ENCODE measurements at regions not wholly inside any gene's neighbourhood (a gene's known extent, or its start where the extent isn't known, plus 50 kb on each side); places are given as distances from the start of the nearest gene placed in this dataset.

DNA sequence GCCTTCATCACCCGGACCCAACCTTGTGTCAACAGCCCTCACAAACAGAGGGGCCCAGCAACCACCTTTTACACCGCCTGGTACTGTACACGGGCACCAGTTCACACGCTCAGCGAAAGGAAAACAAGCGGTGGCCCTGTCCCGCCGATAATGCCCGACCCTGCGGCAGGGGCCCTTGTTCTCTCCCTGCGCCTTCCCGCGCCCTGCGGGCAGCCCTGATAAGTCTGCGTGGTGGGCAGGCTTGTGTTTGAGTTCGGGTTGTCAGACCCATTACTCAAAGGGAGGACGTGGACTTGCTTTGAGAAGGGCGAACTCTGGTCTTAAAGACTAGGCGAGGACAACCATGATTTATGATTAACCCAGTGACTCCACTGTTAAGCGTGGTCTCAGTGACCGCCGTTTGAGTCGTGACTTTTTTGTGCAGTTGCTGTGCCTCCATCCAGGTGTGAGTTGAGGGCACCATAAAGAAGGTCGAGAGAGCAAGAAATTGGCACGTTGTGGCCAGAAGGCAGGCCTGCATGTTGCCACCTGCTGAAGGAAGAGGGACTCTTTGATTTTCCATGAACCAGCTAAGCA, 167.4 kb upstream of the GATA6 start (continued):
- TF ChIP-seq ZNF790 (CRISPR knock-in tag; IDR thresholded peaks at IDR 0.05; ENCODE audit: borderline replicate concordance) (no peak), HIVEP1 (CRISPR knock-in tag; IDR thresholded peaks at IDR 0.05) (peak; percentile 80), SALL2 (CRISPR knock-in tag; IDR thresholded peaks at IDR 0.05) (peak; percentile 71; the same call in 1 of the 2 replicates), ZEB1 (IDR thresholded peaks at IDR 0.05; ENCODE audit: insufficient replicate concordance, low read depth) (peak; percentile 56), WIZ (CRISPR knock-in tag; IDR thresholded peaks at IDR 0.05) (0 out of 2 replicates have a peak, but pooled peaks have one; percentile 23), SIX1 (CRISPR knock-in tag; IDR thresholded peaks at IDR 0.05; ENCODE audit: borderline replicate concordance) (no peak), SP5 (CRISPR knock-in tag; IDR thresholded peaks at IDR 0.05; ENCODE audit: borderline replicate concordance, low read depth) (0 out of 2 replicates have a peak, but pooled peaks have one; percentile 18), REXO4 (CRISPR knock-in tag; IDR thresholded peaks at IDR 0.05; ENCODE audit: borderline replicate concordance) (peak; percentile 17; the same call in 1 of the 2 replicates), MAF1 (CRISPR knock-in tag; IDR thresholded peaks at IDR 0.05; ENCODE audit: borderline replicate concordance) (0 out of 2 replicates have a peak, but pooled peaks have one; percentile 35), ZNF761 (CRISPR knock-in tag; conservative IDR thresholded peaks at IDR 0.05) (no peak), ASH2L (IDR thresholded peaks at IDR 0.05; ENCODE audit: insufficient read length, low read depth, low read length) (peak; percentile 91), ZNF275 (CRISPR knock-in tag; IDR thresholded peaks at IDR 0.05; ENCODE audit: borderline replicate concordance) (no peak), TIGD3 (CRISPR knock-in tag; IDR thresholded peaks at IDR 0.05; ENCODE audit: borderline replicate concordance) (0 out of 2 replicates have a peak, but pooled peaks have one; percentile 50), TOPORS (CRISPR knock-in tag; IDR thresholded peaks at IDR 0.05) (peak; percentile 72; the same call in 1 of the 2 replicates), ZNF792 (CRISPR knock-in tag; IDR thresholded peaks at IDR 0.05) (peak; percentile 55; the same call in 1 of the 2 replicates), POLR2G (IDR thresholded peaks at IDR 0.05; ENCODE audit: low read depth, low read length) (peak; percentile 61; the same call in 1 of the 2 replicates), KDM3A (CRISPR knock-in tag; IDR thresholded peaks at IDR 0.05; ENCODE audit: low read depth) (0 out of 2 replicates have a peak, but pooled peaks have one; percentile 29), ZNF33B (CRISPR knock-in tag; IDR thresholded peaks at IDR 0.05) (0 out of 2 replicates have a peak, but pooled peaks have one; percentile 45)
- TF ChIP-seq, protein P1, sequence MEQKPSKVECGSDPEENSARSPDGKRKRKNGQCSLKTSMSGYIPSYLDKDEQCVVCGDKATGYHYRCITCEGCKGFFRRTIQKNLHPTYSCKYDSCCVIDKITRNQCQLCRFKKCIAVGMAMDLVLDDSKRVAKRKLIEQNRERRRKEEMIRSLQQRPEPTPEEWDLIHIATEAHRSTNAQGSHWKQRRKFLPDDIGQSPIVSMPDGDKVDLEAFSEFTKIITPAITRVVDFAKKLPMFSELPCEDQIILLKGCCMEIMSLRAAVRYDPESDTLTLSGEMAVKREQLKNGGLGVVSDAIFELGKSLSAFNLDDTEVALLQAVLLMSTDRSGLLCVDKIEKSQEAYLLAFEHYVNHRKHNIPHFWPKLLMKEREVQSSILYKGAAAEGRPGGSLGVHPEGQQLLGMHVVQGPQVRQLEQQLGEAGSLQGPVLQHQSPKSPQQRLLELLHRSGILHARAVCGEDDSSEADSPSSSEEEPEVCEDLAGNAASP (CRISPR knock-in tag; IDR thresholded peaks at IDR 0.05; ENCODE audit: borderline replicate concordance): peak; percentile 22; the same call in 1 of the 2 replicates
- TF ChIP-seq, protein P2, sequence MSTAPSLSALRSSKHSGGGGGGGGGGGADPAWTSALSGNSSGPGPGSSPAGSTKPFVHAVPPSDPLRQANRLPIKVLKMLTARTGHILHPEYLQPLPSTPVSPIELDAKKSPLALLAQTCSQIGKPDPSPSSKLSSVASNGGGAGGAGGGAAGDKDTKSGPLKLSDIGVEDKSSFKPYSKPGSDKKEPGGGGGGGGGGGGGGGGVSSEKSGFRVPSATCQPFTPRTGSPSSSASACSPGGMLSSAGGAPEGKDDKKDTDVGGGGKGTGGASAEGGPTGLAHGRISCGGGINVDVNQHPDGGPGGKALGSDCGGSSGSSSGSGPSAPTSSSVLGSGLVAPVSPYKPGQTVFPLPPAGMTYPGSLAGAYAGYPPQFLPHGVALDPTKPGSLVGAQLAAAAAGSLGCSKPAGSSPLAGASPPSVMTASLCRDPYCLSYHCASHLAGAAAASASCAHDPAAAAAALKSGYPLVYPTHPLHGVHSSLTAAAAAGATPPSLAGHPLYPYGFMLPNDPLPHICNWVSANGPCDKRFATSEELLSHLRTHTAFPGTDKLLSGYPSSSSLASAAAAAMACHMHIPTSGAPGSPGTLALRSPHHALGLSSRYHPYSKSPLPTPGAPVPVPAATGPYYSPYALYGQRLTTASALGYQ (CRISPR knock-in tag; IDR thresholded peaks at IDR 0.05): peak; percentile 72; the same call in 1 of the 2 replicates
